K562 (cell line): ENCODE measurements at regions not wholly inside any gene's neighbourhood (a gene's known extent, or its start where the extent isn't known, plus 50 kb on each side); places are given as distances from the start of the nearest gene placed in this dataset.

Experiments
- ATAC-seq: fragments of 200-7000 bp; cut with Tn5 transposase; 3 replicates; pipeline ENCODE4 v1.9.1; 2020; ENCODE audit warnings: moderate library complexity
- BruUV-seq: library from RNA; stranded (reverse); fragments of 400-500 nt; replicated peaks from 2 replicates; lab custom pipeline; 2021; lab: Mats Ljungman, UMichigan
- CTCF ChIA-PET: fragments of 300-600 bp; formaldehyde crosslinking; extraction: SDS; loops from one replicate; lab custom pipeline; 2021; ENCODE audit warnings: low intra/inter-chr PET ratio; lab: Yijun Ruan, JAX
- POLR2A ChIA-PET: fragments of 300-600, 350-650 bp; sonication (Branson Sonifier 250); formaldehyde crosslinking; extraction: SDS; loops from one replicate; lab custom pipeline; 2021; ENCODE audit warnings: antibody characterized with exemption, inconsistent platforms; lab: Yijun Ruan, JAX
- DNase-seq, 4 experiments: peaks; one replicate each; pipeline versions ENCODE4 v3.0.0 to v3.0.0-alpha.2; 2011 to 2018; ENCODE audit warnings: low spot score in 3 of 4, mixed read lengths in 3 of 4; ENCODE audit errors: extremely low read depth in 1 of 4
- FAIRE-seq: peaks from 2 replicates; lab custom pipeline; 2011; peaks lifted over from hg19 to GRCh38; lab: Jason Lieb, UNC
- H2AFZ ChIP-seq: 2 replicates; pipeline ENCODE4 v1.6.0; 2011; ENCODE audit warnings: low read depth, low read length, control low read depth, inconsistent platforms
- H3K27ac ChIP-seq: fragments of 200-600 bp; 3 replicates; pipeline ENCODE4 v1.8.0; 2011; ENCODE audit warnings: low read depth, mild to moderate bottlenecking, control low read depth, inconsistent platforms, low read length, moderate library complexity, mixed read lengths; ENCODE audit errors: extremely low read depth
- H3K27me3 ChIP-seq, 2 experiments: fragments of 300-600 bp in 1 of 2; 2 replicates in 1 of 2; 3 replicates in 1 of 2; pipeline versions ENCODE4 v1.6.0 to v1.8.0; 2011; ENCODE audit warnings: inconsistent platforms in 2 of 2, low read length in 2 of 2, mild to moderate bottlenecking in 1 of 2, mixed read lengths in 1 of 2, moderate library complexity in 1 of 2; ENCODE audit not compliant: control insufficient read depth in 2 of 2, insufficient read depth in 2 of 2
- H3K36me3 ChIP-seq: fragments of 300-600 bp; 3 replicates; pipeline ENCODE4 v1.8.0; 2011; ENCODE audit warnings: mild to moderate bottlenecking, low read length, inconsistent platforms; ENCODE audit not compliant: control insufficient read depth, insufficient read depth
- H3K4me1 ChIP-seq, 2 experiments: fragments of 200-600 bp in 1 of 2; replicated peaks in 1 of 2; 2 replicates in 1 of 2; 3 replicates in 1 of 2; pipeline versions ENCODE4 v1.5.1 to v1.8.0; 2011; ENCODE audit warnings: inconsistent platforms in 2 of 2, low read length in 2 of 2, mild to moderate bottlenecking in 1 of 2, mixed read lengths in 1 of 2, moderate library complexity in 1 of 2; ENCODE audit not compliant: control insufficient read depth in 2 of 2, insufficient read depth in 2 of 2
- H3K4me2 ChIP-seq: 2 replicates; pipeline ENCODE4 v1.6.1; 2011; ENCODE audit warnings: low read length, control low read depth, inconsistent platforms, mixed read lengths; ENCODE audit not compliant: insufficient read depth
- H3K4me3 ChIP-seq: fragments of 200-600 bp; sonication (generic), shearing (Covaris generic); 2 replicates; pipeline ENCODE4 v1.5.1; 2016; ENCODE audit warnings: control low read depth, inconsistent platforms
- H3K79me2 ChIP-seq: fragments of 200-600 bp; 3 replicates; pipeline ENCODE4 v1.8.0; 2011; ENCODE audit warnings: low read length, inconsistent platforms; ENCODE audit not compliant: control insufficient read depth, insufficient read depth
- H3K9ac ChIP-seq, 2 experiments: 2 replicates each; pipeline versions ENCODE4 v1.6.0 to v1.6.1; 2011; ENCODE audit warnings: low read depth in 2 of 2, low read length in 2 of 2, control low read depth in 1 of 2, inconsistent platforms in 1 of 2, mild to moderate bottlenecking in 1 of 2, mixed read lengths in 1 of 2; ENCODE audit not compliant: insufficient read depth in 1 of 2
- H3K9me1 ChIP-seq: one replicate; pipeline ENCODE4 v1.6.0; 2011; ENCODE audit warnings: inconsistent platforms, mild to moderate bottlenecking, low read length, moderate library complexity; ENCODE audit not compliant: control insufficient read depth, insufficient read depth
- H3K9me3 ChIP-seq: replicated peaks from 2 replicates; pipeline ENCODE4 v1.5.1; 2011; ENCODE audit warnings: low read depth, low read length, inconsistent platforms; ENCODE audit not compliant: control insufficient read depth, insufficient read depth
- H4K20me1 ChIP-seq: replicated peaks from 2 replicates; pipeline ENCODE4 v1.6.1; 2011; ENCODE audit warnings: low read length, inconsistent platforms, mixed read lengths; ENCODE audit not compliant: control insufficient read depth, insufficient read depth
- EWSR1 ChIP-seq: fragments of 450-650 bp; IDR thresholded peaks from 2 replicates; pipeline ENCODE4 v1.6.1; 2018; ENCODE audit warnings: borderline replicate concordance, mild to moderate bottlenecking, low read depth, moderate library complexity; ENCODE audit not compliant: partially characterized antibody
- PBX2 ChIP-seq, 2 experiments: IDR thresholded peaks in 1 of 2; conservative IDR thresholded peaks in 1 of 2; 2 replicates each; pipeline ENCODE4 v1.6.1; 2016; ENCODE audit warnings: low read depth in 2 of 2, mild to moderate bottlenecking in 1 of 2, missing compliant biosample characterization in 1 of 2, missing genetic modification characterization in 1 of 2, moderate library complexity in 1 of 2
- PML ChIP-seq: IDR thresholded peaks from 2 replicates; pipeline ENCODE4 v1.6.1; 2012; ENCODE audit warnings: low read length, inconsistent platforms
- SMARCA5 ChIP-seq: fragments of 450-650 bp; IDR thresholded peaks from 2 replicates; pipeline ENCODE4 v1.6.1; 2016
- ZNF12 ChIP-seq: sonication (generic); formaldehyde crosslinking; IDR thresholded peaks from 2 replicates; pipeline ENCODE4 v1.4.0; 2020; ENCODE audit warnings: mild to moderate bottlenecking, missing genetic modification reagents
- ZNF395 ChIP-seq: fragments of 200-800 bp; sonication (Bioruptor generic); IDR thresholded peaks from 2 replicates; pipeline ENCODE4 v1.6.1; 2017; ENCODE audit warnings: missing genetic modification characterization, missing compliant biosample characterization
- WGBS: fragments of 100-300 bp; shearing (Covaris generic); methylation state at CpG from one replicate; pipeline ENCODE4 v1.1.6; 2016; ENCODE audit warnings: low coverage, mixed read lengths; ENCODE audit not compliant: insufficient coverage; ENCODE audit errors: missing lambda C conversion rate; 5-methylcytosine and 5-hydroxymethylcytosine counted together
- in situ Hi-C: fragments of 300-500 bp; cut with MboI; formaldehyde crosslinking; loops from 4 replicates; pipeline ENCODE4 v1.15.0; 2018; ENCODE audit warnings: inconsistent platforms, mixed read lengths
- intact Hi-C: fragments of 100-400 bp; cut with micrococcal nuclease; formaldehyde crosslinking; loops from 2 replicates; pipeline ENCODE4 v1.14.2; 2022

GRCh38 chr17:53119773-53120172, 703.0 kb upstream of the KIF2B start:
- no peaks in the 10 kb centered on the region for H3K36me3 ChIP-seq
- CTCF ChIA-PET: no interaction called here
- no peak overlapping the region for H3K9ac ChIP-seq
- TF ChIP-seq EWSR1 (no peak), ZNF395 (no peak), PBX2 (CRISPR knock-in tag; IDR thresholded peaks at IDR 0.05; ENCODE audit: low read depth) (no peak), PBX2 (tag; conservative IDR thresholded peaks at IDR 0.05; ENCODE audit: low read depth) (no peak), SMARCA5 (no peak), ZNF12 (CRISPR knock-in tag) (no peak), PML (no peak)
- no peaks in the 10 kb centered on the region for H3K9me1 ChIP-seq
- no peaks in the 10 kb centered on the region for H3K27me3 ChIP-seq
- no peak overlapping the region for H3K27ac ChIP-seq
- in situ Hi-C loops: no loop called here
- POLR2A ChIA-PET: no interaction called here
- no peaks in the 10 kb centered on the region for H4K20me1 ChIP-seq
- no peaks in the 10 kb centered on the region for H3K4me1 ChIP-seq
- WGBS: 7% methylated on average over 2 of the region's 2 CpGs
- H3K9me3 ChIP-seq: no peaks in the 10 kb centered on the region
- no peaks in the 10 kb centered on the region for H3K79me2 ChIP-seq
- BruUV-seq: no TSS peak
- FAIRE-seq (no peak), DNase-seq (no peak), ATAC-seq (no peak)
- H3K4me3 ChIP-seq: no peak overlapping the region
- H2AFZ ChIP-seq: no peak overlapping the region
- no peak overlapping the region for H3K4me2 ChIP-seq
- intact Hi-C loops: no loop called here
